A673 (cell line): ENCODE measurements at regions not wholly inside any gene's neighbourhood (a gene's known extent, or its start where the extent isn't known, plus 50 kb on each side); places are given as distances from the start of the nearest gene placed in this dataset.

ENCODE experiments used
- BruUV-seq: library from RNA; stranded (reverse); fragments of 400-500 nt; replicated peaks from 2 replicates; lab custom pipeline; 2021; lab: Mats Ljungman, UMichigan
- CTCF ChIA-PET: fragments of 300-600 bp; sonication (Branson Sonifier 250); formaldehyde crosslinking; loops from one replicate; lab custom pipeline; 2022; ENCODE audit warnings: antibody characterized with exemption; lab: Charles Lee
- POLR2A ChIA-PET: fragments of 300-600 bp; sonication (Branson Sonifier 250); formaldehyde crosslinking; loops from one replicate; lab custom pipeline; 2022; ENCODE audit warnings: antibody characterized with exemption; ENCODE audit not compliant: low non-redundant PET; lab: Charles Lee
- DNase-seq: peaks from one replicate; pipeline ENCODE4 v3.0.0-alpha.2; 2015; ENCODE audit warnings: low spot score
- H3K27ac ChIP-seq: fragments of 200-600 bp; sonication (generic); 2 replicates; pipeline ENCODE4 v1.5.1; 2016; ENCODE audit warnings: mixed run types, low read depth, mild to moderate bottlenecking, mixed read lengths, antibody characterized with exemption, low read length; ENCODE audit not compliant: poor library complexity, severe bottlenecking
- H3K27me3 ChIP-seq: fragments of 200-600 bp; sonication (generic); replicated peaks from 2 replicates; pipeline ENCODE4 v1.6.1; 2017; ENCODE audit warnings: mixed run types, low read depth, mild to moderate bottlenecking, mixed read lengths, antibody characterized with exemption, low read length; ENCODE audit not compliant: insufficient read depth, poor library complexity
- H3K36me3 ChIP-seq: fragments of 200-600 bp; sonication (generic); 2 replicates; pipeline ENCODE4 v1.6.1; 2016; ENCODE audit warnings: mixed run types, mild to moderate bottlenecking, mixed read lengths, antibody characterized with exemption, low read length; ENCODE audit not compliant: insufficient read depth, poor library complexity, severe bottlenecking
- H3K4me1 ChIP-seq: fragments of 200-600 bp; sonication (generic); 2 replicates; pipeline ENCODE4 v1.6.1; 2017; ENCODE audit warnings: mixed run types, mild to moderate bottlenecking, mixed read lengths, antibody characterized with exemption, low read length; ENCODE audit not compliant: insufficient read depth, poor library complexity, severe bottlenecking
- H3K4me3 ChIP-seq: fragments of 200-600 bp; sonication (generic); 2 replicates; pipeline ENCODE4 v1.5.1; 2016; ENCODE audit warnings: low read depth, mixed run types, mild to moderate bottlenecking, mixed read lengths, low read length; ENCODE audit not compliant: poor library complexity, severe bottlenecking
- H3K9me3 ChIP-seq: fragments of 200-600 bp; sonication (generic); 2 replicates; pipeline ENCODE4 v1.6.1; 2016; ENCODE audit warnings: mixed run types, low read depth, mild to moderate bottlenecking, mixed read lengths, antibody characterized with exemption, low read length; ENCODE audit not compliant: poor library complexity, severe bottlenecking
- EZH2 ChIP-seq: fragments of 200-600 bp; sonication (generic); IDR thresholded peaks from 2 replicates; pipeline ENCODE4 v1.6.1; 2017; ENCODE audit warnings: borderline replicate concordance, low read depth, mild to moderate bottlenecking, mixed read lengths, antibody characterized with exemption, low read length; ENCODE audit not compliant: poor library complexity, severe bottlenecking
- intact Hi-C: fragments of 100-400 bp; cut with micrococcal nuclease; formaldehyde crosslinking; loops from one replicate; pipeline ENCODE4 v1.10.0; 2022; ENCODE audit not compliant: unreplicated experiment
- TF ChIP-seq, protein P1 (sequence below): fragments of 300-800, 200-600 bp; sonication (generic); conservative IDR thresholded peaks from 2 replicates; pipeline ENCODE4 v1.5.1; 2017; ENCODE audit warnings: low read depth, mild to moderate bottlenecking, antibody characterized with exemption, low read length, moderate library complexity, mixed read lengths

DNA sequence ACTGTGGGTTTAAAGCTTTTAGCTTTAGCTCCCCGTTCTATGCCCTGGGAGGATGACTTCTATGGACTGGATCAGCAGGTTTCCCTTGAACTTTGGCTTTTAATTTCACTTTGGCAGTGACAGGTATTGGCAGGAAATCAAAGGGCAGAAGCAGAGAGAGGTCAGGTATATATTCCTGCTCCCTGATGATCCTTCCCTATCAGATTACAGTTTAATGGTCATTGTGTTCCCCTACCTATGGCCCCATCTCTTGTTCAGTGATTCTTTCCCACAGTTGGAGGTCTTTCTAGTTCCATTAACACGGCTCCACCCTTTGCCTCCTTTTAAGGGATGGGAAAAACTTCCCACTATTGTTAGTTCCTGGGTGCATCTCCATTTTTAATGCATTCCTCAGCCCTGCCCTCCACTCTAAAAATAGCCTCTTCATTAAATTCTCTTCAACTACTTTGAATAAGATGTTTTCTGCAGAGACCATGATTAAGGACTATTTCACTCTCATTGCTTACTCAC is 107.8 kb upstream of the TMEM47 start:
- DNase-seq: no peak
- Histone ChIP-seq H3K36me3 (no peaks in the 10 kb centered on the region), H3K27me3 (no peaks in the 10 kb centered on the region), H3K4me3 (no peak overlapping the region), H3K27ac (no peak overlapping the region), H3K4me1 (no peaks in the 10 kb centered on the region), H3K9me3 (no peaks in the 10 kb centered on the region)
- ChIA-PET POLR2A (no interaction called here), CTCF (no interaction called here)
- intact Hi-C loops: no loop called here
- no TSS peak for BruUV-seq
- TF ChIP-seq, protein P1, sequence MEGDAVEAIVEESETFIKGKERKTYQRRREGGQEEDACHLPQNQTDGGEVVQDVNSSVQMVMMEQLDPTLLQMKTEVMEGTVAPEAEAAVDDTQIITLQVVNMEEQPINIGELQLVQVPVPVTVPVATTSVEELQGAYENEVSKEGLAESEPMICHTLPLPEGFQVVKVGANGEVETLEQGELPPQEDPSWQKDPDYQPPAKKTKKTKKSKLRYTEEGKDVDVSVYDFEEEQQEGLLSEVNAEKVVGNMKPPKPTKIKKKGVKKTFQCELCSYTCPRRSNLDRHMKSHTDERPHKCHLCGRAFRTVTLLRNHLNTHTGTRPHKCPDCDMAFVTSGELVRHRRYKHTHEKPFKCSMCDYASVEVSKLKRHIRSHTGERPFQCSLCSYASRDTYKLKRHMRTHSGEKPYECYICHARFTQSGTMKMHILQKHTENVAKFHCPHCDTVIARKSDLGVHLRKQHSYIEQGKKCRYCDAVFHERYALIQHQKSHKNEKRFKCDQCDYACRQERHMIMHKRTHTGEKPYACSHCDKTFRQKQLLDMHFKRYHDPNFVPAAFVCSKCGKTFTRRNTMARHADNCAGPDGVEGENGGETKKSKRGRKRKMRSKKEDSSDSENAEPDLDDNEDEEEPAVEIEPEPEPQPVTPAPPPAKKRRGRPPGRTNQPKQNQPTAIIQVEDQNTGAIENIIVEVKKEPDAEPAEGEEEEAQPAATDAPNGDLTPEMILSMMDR: no peak
- no peak for TF ChIP-seq EZH2

DNA sequence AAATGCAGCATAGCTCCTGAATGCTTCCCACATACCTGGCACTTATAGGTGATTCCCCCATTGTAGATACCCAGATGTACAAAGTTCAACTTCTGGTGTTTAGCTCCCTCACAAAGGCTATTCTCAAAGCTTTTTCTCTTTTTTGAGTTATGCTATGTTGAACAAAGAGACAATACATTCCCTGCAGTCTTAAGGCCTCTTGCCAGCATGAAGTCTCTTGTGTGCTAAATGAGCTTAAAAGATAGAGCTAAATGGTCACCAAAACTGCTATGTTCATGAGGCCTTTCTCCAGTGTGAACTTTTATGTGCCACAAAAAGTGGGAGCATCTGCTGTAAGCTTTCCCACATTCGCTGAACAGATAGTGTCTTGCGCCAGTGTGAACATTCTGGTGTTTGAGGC is 111.2 kb upstream of the TMEM47 start:
- no TSS peak for BruUV-seq

DNA sequence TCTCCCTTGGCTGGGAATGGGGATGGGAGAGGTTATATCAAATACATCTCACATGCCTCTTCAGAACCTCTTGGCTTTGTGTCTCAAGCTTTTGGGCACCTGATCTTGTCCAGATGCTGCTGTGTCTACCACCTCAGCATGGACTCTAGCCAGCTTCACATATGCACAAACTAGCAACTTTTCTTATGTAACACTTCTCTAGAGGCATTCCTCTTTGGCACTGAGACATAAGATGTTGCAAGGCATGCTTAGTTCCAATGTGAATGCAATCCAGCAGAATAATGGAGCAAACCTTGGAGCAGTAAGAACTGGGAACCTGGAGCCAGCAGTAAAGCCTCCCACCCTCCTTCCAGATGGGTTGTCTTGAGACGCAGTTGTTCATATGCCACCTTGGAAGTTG is 113.4 kb upstream of the TMEM47 start:
- no peak for DNase-seq
- intact Hi-C loops: no loop called here
- H3K4me3 ChIP-seq: no peak overlapping the region
- POLR2A ChIA-PET: no interaction called here
- H3K27me3 ChIP-seq: no peaks in the 10 kb centered on the region
- CTCF ChIA-PET: no interaction called here
- H3K36me3 ChIP-seq: no peaks in the 10 kb centered on the region
- no peaks in the 10 kb centered on the region for H3K9me3 ChIP-seq
- no peak overlapping the region for H3K27ac ChIP-seq
- no TSS peak for BruUV-seq
- TF ChIP-seq EZH2: no peak
- TF ChIP-seq, protein P1: no peak
- H3K4me1 ChIP-seq: no peaks in the 10 kb centered on the region

More for the DNA sequence above, 111.2 kb upstream of the TMEM47 start:
- no peaks in the 10 kb centered on the region for H3K9me3 ChIP-seq
- CTCF ChIA-PET: no interaction called here
- no peaks in the 10 kb centered on the region for H3K27me3 ChIP-seq
- no peaks in the 10 kb centered on the region for H3K4me1 ChIP-seq
- DNase-seq: peak; percentile 4
- H3K27ac ChIP-seq: no peak overlapping the region
- no peak overlapping the region for H3K4me3 ChIP-seq
- POLR2A ChIA-PET: no interaction called here
- no peaks in the 10 kb centered on the region for H3K36me3 ChIP-seq
- TF ChIP-seq, protein P1: no peak
- intact Hi-C loops: no loop called here
